Ishikawa (cell line): ENCODE measurements at regions not wholly inside any gene's neighbourhood (a gene's known extent, or its start where the extent isn't known, plus 50 kb on each side); places are given as distances from the start of the nearest gene placed in this dataset.

ENCODE experiments used
- CREB1 ChIP-seq: IDR thresholded peaks from 2 replicates; pipeline ENCODE4 v1.6.1; 2012; ENCODE audit warnings: low read depth
- EP300 ChIP-seq: IDR thresholded peaks from 2 replicates; pipeline ENCODE4 v1.6.1; 2012; ENCODE audit warnings: borderline replicate concordance
- TAF1 ChIP-seq: IDR thresholded peaks from 2 replicates; pipeline ENCODE4 v1.6.1; 2012; ENCODE audit warnings: low read depth, mild to moderate bottlenecking
- TF ChIP-seq, protein P1 (sequence below): IDR thresholded peaks from 2 replicates; pipeline ENCODE4 v1.6.1; 2012; ENCODE audit warnings: low read depth, mild to moderate bottlenecking

DNA sequence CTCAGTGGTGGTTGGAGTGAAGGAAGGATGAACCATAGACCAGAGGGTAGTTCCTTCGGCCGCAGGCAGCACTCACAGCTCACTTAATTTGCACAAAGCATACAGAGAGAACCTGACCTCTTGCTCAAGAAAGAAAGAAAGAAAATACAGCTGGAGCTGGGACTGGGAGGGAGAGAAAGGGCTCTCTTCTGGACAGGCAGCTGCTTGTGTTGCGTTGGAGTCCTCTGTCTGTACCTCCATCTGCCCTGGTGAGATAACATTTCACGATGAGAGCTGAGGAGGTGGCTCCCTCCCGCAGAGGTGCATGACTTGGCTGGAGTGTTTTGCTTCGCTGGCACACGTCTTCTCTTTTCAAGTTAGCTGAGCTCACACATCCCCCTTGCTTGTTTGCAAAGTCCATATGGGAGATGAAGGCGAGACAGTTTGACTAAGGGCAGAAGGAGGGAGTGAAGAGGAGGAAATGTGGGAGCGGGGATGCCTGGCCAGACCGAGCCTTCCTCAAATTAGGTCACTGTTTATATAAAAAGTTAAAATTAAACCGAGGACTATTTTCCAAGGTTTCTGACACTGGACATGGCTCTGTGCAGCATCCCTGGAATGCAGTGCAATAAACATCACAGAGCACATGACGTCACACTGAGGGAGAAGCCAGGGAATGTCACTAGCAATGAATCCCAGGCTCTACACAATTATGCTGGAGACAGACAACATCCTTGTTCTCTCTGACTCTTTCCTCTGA lies 359.4 kb downstream of the CD83 start:
- TF ChIP-seq EP300 (no peak), TAF1 (no peak), CREB1 (no peak)
- TF ChIP-seq, protein P1, sequence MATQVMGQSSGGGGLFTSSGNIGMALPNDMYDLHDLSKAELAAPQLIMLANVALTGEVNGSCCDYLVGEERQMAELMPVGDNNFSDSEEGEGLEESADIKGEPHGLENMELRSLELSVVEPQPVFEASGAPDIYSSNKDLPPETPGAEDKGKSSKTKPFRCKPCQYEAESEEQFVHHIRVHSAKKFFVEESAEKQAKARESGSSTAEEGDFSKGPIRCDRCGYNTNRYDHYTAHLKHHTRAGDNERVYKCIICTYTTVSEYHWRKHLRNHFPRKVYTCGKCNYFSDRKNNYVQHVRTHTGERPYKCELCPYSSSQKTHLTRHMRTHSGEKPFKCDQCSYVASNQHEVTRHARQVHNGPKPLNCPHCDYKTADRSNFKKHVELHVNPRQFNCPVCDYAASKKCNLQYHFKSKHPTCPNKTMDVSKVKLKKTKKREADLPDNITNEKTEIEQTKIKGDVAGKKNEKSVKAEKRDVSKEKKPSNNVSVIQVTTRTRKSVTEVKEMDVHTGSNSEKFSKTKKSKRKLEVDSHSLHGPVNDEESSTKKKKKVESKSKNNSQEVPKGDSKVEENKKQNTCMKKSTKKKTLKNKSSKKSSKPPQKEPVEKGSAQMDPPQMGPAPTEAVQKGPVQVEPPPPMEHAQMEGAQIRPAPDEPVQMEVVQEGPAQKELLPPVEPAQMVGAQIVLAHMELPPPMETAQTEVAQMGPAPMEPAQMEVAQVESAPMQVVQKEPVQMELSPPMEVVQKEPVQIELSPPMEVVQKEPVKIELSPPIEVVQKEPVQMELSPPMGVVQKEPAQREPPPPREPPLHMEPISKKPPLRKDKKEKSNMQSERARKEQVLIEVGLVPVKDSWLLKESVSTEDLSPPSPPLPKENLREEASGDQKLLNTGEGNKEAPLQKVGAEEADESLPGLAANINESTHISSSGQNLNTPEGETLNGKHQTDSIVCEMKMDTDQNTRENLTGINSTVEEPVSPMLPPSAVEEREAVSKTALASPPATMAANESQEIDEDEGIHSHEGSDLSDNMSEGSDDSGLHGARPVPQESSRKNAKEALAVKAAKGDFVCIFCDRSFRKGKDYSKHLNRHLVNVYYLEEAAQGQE, result no peak
